B cell (primary cell): ENCODE measurements at regions not wholly inside any gene's neighbourhood (a gene's known extent, or its start where the extent isn't known, plus 50 kb on each side); places are given as distances from the start of the nearest gene placed in this dataset.

Experiments
- ATAC-seq: fragments of 200-7000 bp; cut with Tn5 transposase; one replicate; pipeline ENCODE4 v1.10.0; 2021; ENCODE audit warnings: low read depth, mild to moderate bottlenecking, moderate number of reproducible peaks, moderate library complexity
- CTCF ChIA-PET: fragments of 350-600 bp; sonication (Branson Sonifier 250); formaldehyde crosslinking; loops from one replicate; lab custom pipeline; 2021; ENCODE audit warnings: antibody characterized with exemption, inconsistent platforms; lab: Charles Lee
- POLR2A ChIA-PET: fragments of 350-600 bp; sonication (Branson Sonifier 250); formaldehyde crosslinking; loops from one replicate; lab custom pipeline; 2021; ENCODE audit warnings: antibody characterized with exemption; lab: Charles Lee
- DNase-seq: peaks from one replicate; pipeline ENCODE4 v3.0.0; 2013
- H2AFZ ChIP-seq: 2 replicates; pipeline ENCODE4 v1.6.1; 2012; ENCODE audit warnings: mild to moderate bottlenecking, low read depth, low read length; ENCODE audit not compliant: insufficient read depth, poor library complexity, severe bottlenecking
- H3K27ac ChIP-seq, 2 donors: 1 replicate in 1 of 2; 2 replicates in 1 of 2; pipeline ENCODE4 v1.5.1; 2012 to 2013; ENCODE audit warnings: low read length in 2 of 2, mild to moderate bottlenecking in 2 of 2, moderate library complexity in 1 of 2
- H3K27me3 ChIP-seq, 4 experiments: fragments of 200-600 bp in 1 of 4; sonication (generic) in 1 of 4; replicated peaks in 1 of 4; 1 replicate in 2 of 4; 2 replicates in 2 of 4; pipeline versions ENCODE4 v1.6.1 to v1.7.0; 2013 to 2016; ENCODE audit warnings: low read length in 3 of 4, mild to moderate bottlenecking in 2 of 4, mixed read lengths in 1 of 4, moderate library complexity in 1 of 4; ENCODE audit not compliant: insufficient read depth in 4 of 4, control insufficient read depth in 3 of 4; ENCODE audit errors: control extremely low read depth in 1 of 4
- H3K36me3 ChIP-seq, 2 experiments: replicated peaks in 1 of 2; 1 replicate in 1 of 2; 2 replicates in 1 of 2; pipeline versions ENCODE4 v1.6.1 to v1.7.1; 2013; ENCODE audit warnings: low read length in 1 of 2; ENCODE audit not compliant: insufficient read depth in 2 of 2, control insufficient read depth in 1 of 2; ENCODE audit errors: control extremely low read depth in 1 of 2, extremely low read depth in 1 of 2
- H3K4me1 ChIP-seq, 2 donors: fragments of 200-600 bp in 1 of 2; sonication (generic) in 1 of 2; 1 replicate in 1 of 2; 2 replicates in 1 of 2; pipeline versions ENCODE4 v1.5.1 to v1.6.1; 2013 to 2017; ENCODE audit warnings: low read length in 2 of 2; ENCODE audit not compliant: control insufficient read depth in 2 of 2, insufficient read depth in 2 of 2
- H3K4me2 ChIP-seq: replicated peaks from 2 replicates; pipeline ENCODE3; 2012; ENCODE audit warnings: mild to moderate bottlenecking, low read depth, low read length; ENCODE audit not compliant: poor library complexity, severe bottlenecking
- H3K4me3 ChIP-seq, 5 experiments: fragments of 200-600 bp in 1 of 5; sonication (generic) in 1 of 5; 1 replicate in 3 of 5; 2 replicates in 2 of 5; pipeline versions ENCODE4 v1.5.1 to v1.7.0; 2011 to 2016; ENCODE audit warnings: low read length in 4 of 5, mild to moderate bottlenecking in 4 of 5, low read depth in 2 of 5, control low read depth in 1 of 5, moderate library complexity in 1 of 5; ENCODE audit not compliant: insufficient read depth in 1 of 5; ENCODE audit errors: control extremely low read depth in 1 of 5, extremely low read depth in 1 of 5
- H3K79me2 ChIP-seq: fragments of 200-600 bp; sonication (generic); one replicate; pipeline ENCODE4 v1.6.0; 2016; ENCODE audit warnings: low read length; ENCODE audit not compliant: control insufficient read depth, insufficient read depth
- H3K9ac ChIP-seq: fragments of 200-600 bp; sonication (generic); 2 replicates; pipeline ENCODE4 v1.6.1; 2017; ENCODE audit warnings: mild to moderate bottlenecking, low read length, moderate library complexity
- H3K9me3 ChIP-seq, 3 donors: one replicate each; pipeline versions ENCODE4 v1.6.1 to v1.7.1; 2013; ENCODE audit warnings: low read length in 2 of 3; ENCODE audit not compliant: control insufficient read depth in 2 of 3, insufficient read depth in 1 of 3; ENCODE audit errors: control extremely low read depth in 1 of 3
- H4K20me1 ChIP-seq: 2 replicates; pipeline ENCODE4 v1.6.0; 2012; ENCODE audit warnings: mild to moderate bottlenecking, low read length; ENCODE audit not compliant: insufficient read depth, control insufficient read depth, poor library complexity, severe bottlenecking
- H3K27ac Mint-ChIP-seq: one replicate; pipeline ENCODE4 v1.8.0; 2021; ENCODE audit warnings: mixed read lengths
- H3K27me3 Mint-ChIP-seq: one replicate; pipeline ENCODE4 v1.8.0; 2021; ENCODE audit warnings: mixed read lengths
- H3K4me1 Mint-ChIP-seq: one replicate; pipeline ENCODE4 v1.8.0; 2021; ENCODE audit warnings: mixed read lengths
- H3K4me3 Mint-ChIP-seq: one replicate; pipeline ENCODE4 v1.8.0; 2021; ENCODE audit warnings: mixed read lengths
- H3K9me3 Mint-ChIP-seq: one replicate; pipeline ENCODE4 v1.8.0; 2022; ENCODE audit warnings: mixed read lengths; ENCODE audit not compliant: insufficient read depth
- EZH2 ChIP-seq: IDR thresholded peaks from 2 replicates; pipeline ENCODE4 v1.6.1; 2012; ENCODE audit warnings: borderline replicate concordance, low read depth, mild to moderate bottlenecking, moderate library complexity, low read length; ENCODE audit not compliant: insufficient read depth, poor library complexity, severe bottlenecking
- WGBS: methylation state at CpG from one replicate; pipeline ENCODE4 v1.1.5; 2013; ENCODE audit warnings: missing lambda C conversion rate; ENCODE audit not compliant: insufficient coverage; 5-methylcytosine and 5-hydroxymethylcytosine counted together
- intact Hi-C: fragments of 100-400 bp; cut with micrococcal nuclease; formaldehyde crosslinking; loops from one replicate; pipeline ENCODE4 v1.10.0; 2022
- TF ChIP-seq, protein P1 (sequence below): fragments of 200-600 bp; IDR thresholded peaks from one replicate; pipeline ENCODE4 v1.8.0; 2022; ENCODE audit warnings: antibody characterized with exemption, mild to moderate bottlenecking

DNA sequence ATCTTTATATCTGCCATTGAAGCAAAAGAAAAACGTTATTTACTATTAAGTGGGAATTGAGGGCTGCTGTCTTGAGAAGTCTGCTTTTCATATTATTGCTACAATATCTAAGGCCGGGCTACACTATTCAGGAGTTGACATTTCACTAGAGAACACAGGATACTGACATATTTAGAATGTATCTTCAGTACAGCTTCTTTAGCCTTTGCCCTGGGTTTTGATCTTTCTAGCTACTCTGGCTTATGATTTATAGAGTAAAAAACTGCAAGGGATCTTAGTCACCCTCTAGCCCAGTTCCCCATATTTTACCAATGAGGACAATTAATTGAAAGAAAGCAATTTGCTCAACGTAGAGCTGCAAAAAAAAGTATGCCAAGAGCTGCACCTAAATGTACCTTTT lies 307.4 kb upstream of the DPPA4 start:
- no CpG with 5 or more reads among the region's 3 CpGs for WGBS
- H3K27ac Mint-ChIP-seq: no peak overlapping the region
- no peak for TF ChIP-seq EZH2
- TF ChIP-seq, protein P1, sequence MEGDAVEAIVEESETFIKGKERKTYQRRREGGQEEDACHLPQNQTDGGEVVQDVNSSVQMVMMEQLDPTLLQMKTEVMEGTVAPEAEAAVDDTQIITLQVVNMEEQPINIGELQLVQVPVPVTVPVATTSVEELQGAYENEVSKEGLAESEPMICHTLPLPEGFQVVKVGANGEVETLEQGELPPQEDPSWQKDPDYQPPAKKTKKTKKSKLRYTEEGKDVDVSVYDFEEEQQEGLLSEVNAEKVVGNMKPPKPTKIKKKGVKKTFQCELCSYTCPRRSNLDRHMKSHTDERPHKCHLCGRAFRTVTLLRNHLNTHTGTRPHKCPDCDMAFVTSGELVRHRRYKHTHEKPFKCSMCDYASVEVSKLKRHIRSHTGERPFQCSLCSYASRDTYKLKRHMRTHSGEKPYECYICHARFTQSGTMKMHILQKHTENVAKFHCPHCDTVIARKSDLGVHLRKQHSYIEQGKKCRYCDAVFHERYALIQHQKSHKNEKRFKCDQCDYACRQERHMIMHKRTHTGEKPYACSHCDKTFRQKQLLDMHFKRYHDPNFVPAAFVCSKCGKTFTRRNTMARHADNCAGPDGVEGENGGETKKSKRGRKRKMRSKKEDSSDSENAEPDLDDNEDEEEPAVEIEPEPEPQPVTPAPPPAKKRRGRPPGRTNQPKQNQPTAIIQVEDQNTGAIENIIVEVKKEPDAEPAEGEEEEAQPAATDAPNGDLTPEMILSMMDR: no peak
- H3K9me3 Mint-ChIP-seq: peaks cover 4% of the 10 kb centered on the region
- no peaks in the 10 kb centered on the region for H3K27me3 Mint-ChIP-seq
- no peaks in the 10 kb centered on the region for H4K20me1 ChIP-seq
- H3K4me3 Mint-ChIP-seq: no peak overlapping the region
- H2AFZ ChIP-seq: no peak overlapping the region
- intact Hi-C loops: no loop called here
- H3K4me1 Mint-ChIP-seq: no peaks in the 10 kb centered on the region
- no peaks in the 10 kb centered on the region for H3K27me3 ChIP-seq
- H3K9me3 ChIP-seq: peaks cover 0 to 8% (median 0%) of the 10 kb centered on the region in 3 donors
- H3K9ac ChIP-seq: no peak overlapping the region
- no peaks in the 10 kb centered on the region for H3K4me1 ChIP-seq
- POLR2A ChIA-PET: no interaction called here
- CTCF ChIA-PET: no interaction called here
- no peak overlapping the region for H3K27ac ChIP-seq
- DNase-seq (no peak), ATAC-seq (no peak)
- H3K79me2 ChIP-seq: no peaks in the 10 kb centered on the region
- H3K36me3 ChIP-seq: no peaks in the 10 kb centered on the region
- H3K4me2 ChIP-seq: no peak overlapping the region
- no peak overlapping the region for H3K4me3 ChIP-seq

GRCh38 chr3:109648027-109648426 lies 310.7 kb upstream of the DPPA4 start:
- POLR2A ChIA-PET: no interaction called here
- Mint-ChIP-seq H3K9me3 (peaks cover 4% of the 10 kb centered on the region), H3K4me3 (no peak overlapping the region), H3K4me1 (no peaks in the 10 kb centered on the region), H3K27me3 (no peaks in the 10 kb centered on the region), H3K27ac (no peak overlapping the region)
- no peak for DNase-seq
- Histone ChIP-seq H3K9me3 (peaks cover 0 to 8% (median 0%) of the 10 kb centered on the region in 3 donors), H3K36me3 (no peaks in the 10 kb centered on the region), H2AFZ (no peak overlapping the region), H3K27me3 (no peaks in the 10 kb centered on the region), H3K27ac (no peak overlapping the region), H3K4me3 (no peak overlapping the region), H4K20me1 (no peaks in the 10 kb centered on the region), H3K9ac (no peak overlapping the region), H3K4me2 (no peak overlapping the region), H3K4me1 (no peaks in the 10 kb centered on the region), H3K79me2 (no peaks in the 10 kb centered on the region)
- intact Hi-C loops: no loop called here
- TF ChIP-seq EZH2: no peak
- TF ChIP-seq, protein P1: no peak
- WGBS: 87% methylated on average over 6 of the region's 6 CpGs
- CTCF ChIA-PET: no interaction called here
- no peak for ATAC-seq
